22Rv1 (cell line): ENCODE measurements at regions not wholly inside any gene's neighbourhood (a gene's known extent, or its start where the extent isn't known, plus 50 kb on each side); places are given as distances from the start of the nearest gene placed in this dataset.

Experiments used
- ZFX ChIP-seq: fragments of 450-650 bp; IDR thresholded peaks from 2 replicates; pipeline ENCODE4 v1.6.1; 2017; ENCODE audit warnings: antibody characterized with exemption, borderline replicate concordance
- TF ChIP-seq, protein P1 (sequence below): fragments of 450-650 bp; IDR thresholded peaks from 2 replicates; pipeline ENCODE4 v1.5.1; 2017; ENCODE audit warnings: mild to moderate bottlenecking

DNA sequence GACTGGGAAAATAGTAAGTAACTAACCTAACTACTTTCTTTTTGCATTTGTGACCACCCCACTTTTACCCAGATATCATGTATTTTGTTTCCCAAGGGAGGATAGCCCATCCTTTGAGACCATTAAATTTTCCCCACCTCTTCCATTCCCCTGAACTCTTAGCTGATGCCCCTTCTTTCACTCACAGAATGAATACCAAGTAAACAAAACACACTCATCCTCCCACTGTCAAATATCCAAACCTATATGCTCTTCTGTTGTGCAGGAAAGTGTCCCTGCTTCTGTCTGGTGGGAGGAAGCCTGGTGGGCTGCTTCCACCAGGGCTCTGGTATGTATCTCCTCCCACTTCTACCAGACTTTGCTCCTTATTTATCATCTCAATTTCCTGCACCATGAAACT lies 64.6 kb upstream of the PARD3B start:
- TF ChIP-seq, protein P1, sequence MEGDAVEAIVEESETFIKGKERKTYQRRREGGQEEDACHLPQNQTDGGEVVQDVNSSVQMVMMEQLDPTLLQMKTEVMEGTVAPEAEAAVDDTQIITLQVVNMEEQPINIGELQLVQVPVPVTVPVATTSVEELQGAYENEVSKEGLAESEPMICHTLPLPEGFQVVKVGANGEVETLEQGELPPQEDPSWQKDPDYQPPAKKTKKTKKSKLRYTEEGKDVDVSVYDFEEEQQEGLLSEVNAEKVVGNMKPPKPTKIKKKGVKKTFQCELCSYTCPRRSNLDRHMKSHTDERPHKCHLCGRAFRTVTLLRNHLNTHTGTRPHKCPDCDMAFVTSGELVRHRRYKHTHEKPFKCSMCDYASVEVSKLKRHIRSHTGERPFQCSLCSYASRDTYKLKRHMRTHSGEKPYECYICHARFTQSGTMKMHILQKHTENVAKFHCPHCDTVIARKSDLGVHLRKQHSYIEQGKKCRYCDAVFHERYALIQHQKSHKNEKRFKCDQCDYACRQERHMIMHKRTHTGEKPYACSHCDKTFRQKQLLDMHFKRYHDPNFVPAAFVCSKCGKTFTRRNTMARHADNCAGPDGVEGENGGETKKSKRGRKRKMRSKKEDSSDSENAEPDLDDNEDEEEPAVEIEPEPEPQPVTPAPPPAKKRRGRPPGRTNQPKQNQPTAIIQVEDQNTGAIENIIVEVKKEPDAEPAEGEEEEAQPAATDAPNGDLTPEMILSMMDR = no peak
- no peak for TF ChIP-seq ZFX
